ENCODE measurements at regions not wholly inside any gene's neighbourhood (a gene's known extent, or its start where the extent isn't known, plus 50 kb on each side); places are given as distances from the start of the nearest gene placed in this dataset.

GRCh38 chr1:235027076-235027861, 101.4 kb downstream of the TOMM20 start:
- no peak for DNase-seq (ENCODE audit: low read depth in 3 of 3)

- no peak for DNase-seq (ENCODE audit: low read depth in 3 of 3)
Observed at GRCh38 chr1:235025422-235025984, 103.1 kb downstream of the TOMM20 start.

GRCh38 chr1:235024711-235025421, 103.8 kb downstream of the TOMM20 start:
- no peak for DNase-seq (ENCODE audit: low read depth in 3 of 3)

- no peak for DNase-seq (ENCODE audit: low read depth in 3 of 3)
Observed at GRCh38 chr1:235023711-235024439, 104.8 kb downstream of the TOMM20 start.

- no peak for DNase-seq (ENCODE audit: low read depth in 3 of 3)
Observed at GRCh38 chr1:235022981-235023710, 105.5 kb downstream of the TOMM20 start.

- DNase-seq (ENCODE audit: low read depth in 3 of 3), result no peak
Observed at GRCh38 chr1:235022341-235022980, 106.2 kb downstream of the TOMM20 start.

GRCh38 chr1:235021815-235022214, 106.8 kb downstream of the TOMM20 start:
- DNase-seq (ENCODE audit: low read depth in 3 of 3), result no peak

GRCh38 chr1:235021321-235021720, 107.3 kb downstream of the TOMM20 start:
- no peak for DNase-seq (ENCODE audit: low read depth in 3 of 3)

- DNase-seq (ENCODE audit: low read depth in 3 of 3), result no peak
Observed at GRCh38 chr1:235019961-235020360, 108.7 kb downstream of the TOMM20 start.

GRCh38 chr1:235019471-235019870, 109.2 kb downstream of the TOMM20 start:
- DNase-seq (ENCODE audit: low read depth in 3 of 3), result no peak

GRCh38 chr1:235018720-235019444, 109.8 kb downstream of the TOMM20 start:
- peak in 1 of 3 experiments; percentile 46 for DNase-seq (ENCODE audit: low read depth in 3 of 3)

GRCh38 chr1:235018161-235018560, 110.5 kb downstream of the TOMM20 start:
- DNase-seq (ENCODE audit: low read depth in 3 of 3), result no peak

GRCh38 chr1:235017719-235018118, 110.9 kb downstream of the TOMM20 start:
- no peak for DNase-seq (ENCODE audit: low read depth in 3 of 3)

- no peak for DNase-seq (ENCODE audit: low read depth in 3 of 3)
Observed at GRCh38 chr1:235017191-235017590, 111.4 kb downstream of the TOMM20 start.

GRCh38 chr1:235015291-235015985, 113.2 kb downstream of the TOMM20 start:
- DNase-seq (ENCODE audit: low read depth in 3 of 3), result peak; percentile 8 to 59 (median 43)

GRCh38 chr1:235014756-235015155, 113.9 kb downstream of the TOMM20 start:
- no peak for DNase-seq (ENCODE audit: low read depth in 3 of 3)

- DNase-seq (ENCODE audit: low read depth in 3 of 3), result no peak
Observed at GRCh38 chr1:235013512-235013911, 115.1 kb downstream of the TOMM20 start.

- no peak for DNase-seq (ENCODE audit: low read depth in 3 of 3)
Observed at GRCh38 chr1:235012436-235013210, 116.0 kb downstream of the TOMM20 start.
